ENCODE measurements at regions not wholly inside any gene's neighbourhood (a gene's known extent, or its start where the extent isn't known, plus 50 kb on each side); places are given as distances from the start of the nearest gene placed in this dataset.
A peak's percentile ranks its signal among the peaks of the same experiment; 100 is the strongest.

- H3K36me3 Mint-ChIP-seq (ENCODE audit: low read depth), result peaks cover 4% of the 10 kb centered on the region
- no peak for TF ChIP-seq CTCF (IDR thresholded peaks at IDR 0.05)
- H3K9me3 Mint-ChIP-seq, result peaks cover 24% of the 10 kb centered on the region
- H3K4me1 Mint-ChIP-seq, result peaks cover 30% of the 10 kb centered on the region
- peaks cover 7% of the 10 kb centered on the region for H3K27me3 Mint-ChIP-seq (ENCODE audit: low read depth, poor library complexity)
- H3K4me3 Mint-ChIP-seq, result no peak overlapping the region
- no peak for DNase-seq
- H3K27ac Mint-ChIP-seq, result no peak overlapping the region
Measured at GRCh38 chr4:38581426-38582106, 82.4 kb upstream of the KLF3 start.

DNA sequence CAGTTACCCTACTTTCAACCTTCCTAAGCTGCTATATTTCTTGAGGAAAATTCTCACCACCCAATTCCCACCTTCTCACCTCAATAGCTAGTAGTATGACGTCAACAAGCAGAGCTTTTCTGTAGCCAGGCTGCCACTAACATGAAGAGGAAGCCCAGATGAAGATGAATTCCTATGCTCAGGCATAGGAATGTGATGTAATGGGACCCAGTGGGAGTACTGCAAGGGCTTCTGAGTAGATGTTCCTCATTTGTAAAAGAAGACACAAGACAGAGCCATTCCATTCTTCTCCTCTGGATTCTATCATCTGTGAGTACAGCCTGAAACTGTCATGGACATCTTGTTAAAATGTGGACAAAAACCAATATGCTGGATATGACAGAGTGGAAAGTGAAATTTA, 81.6 kb upstream of the KLF3 start:
- no peak for DNase-seq
- Mint-ChIP-seq H3K36me3 (ENCODE audit: low read depth) (peaks cover 4% of the 10 kb centered on the region), H3K4me1 (peaks cover 30% of the 10 kb centered on the region), H3K9me3 (peaks cover 21% of the 10 kb centered on the region), H3K4me3 (no peak overlapping the region), H3K27me3 (ENCODE audit: low read depth, poor library complexity) (peaks cover 12% of the 10 kb centered on the region), H3K27ac (peak overlapping the region; percentile 57)
- no peak for TF ChIP-seq CTCF (IDR thresholded peaks at IDR 0.05)

GRCh38 chr4:38582889-38583470, 81.0 kb upstream of the KLF3 start:
- peaks cover 30% of the 10 kb centered on the region for H3K4me1 Mint-ChIP-seq
- H3K4me3 Mint-ChIP-seq, result no peak overlapping the region
- H3K9me3 Mint-ChIP-seq, result peaks cover 16% of the 10 kb centered on the region
- DNase-seq, result no peak
- peaks cover 4% of the 10 kb centered on the region for H3K36me3 Mint-ChIP-seq (ENCODE audit: low read depth)
- peaks cover 13% of the 10 kb centered on the region for H3K27me3 Mint-ChIP-seq (ENCODE audit: low read depth, poor library complexity)
- no peak overlapping the region for H3K27ac Mint-ChIP-seq
- TF ChIP-seq CTCF (IDR thresholded peaks at IDR 0.05), result no peak

DNA sequence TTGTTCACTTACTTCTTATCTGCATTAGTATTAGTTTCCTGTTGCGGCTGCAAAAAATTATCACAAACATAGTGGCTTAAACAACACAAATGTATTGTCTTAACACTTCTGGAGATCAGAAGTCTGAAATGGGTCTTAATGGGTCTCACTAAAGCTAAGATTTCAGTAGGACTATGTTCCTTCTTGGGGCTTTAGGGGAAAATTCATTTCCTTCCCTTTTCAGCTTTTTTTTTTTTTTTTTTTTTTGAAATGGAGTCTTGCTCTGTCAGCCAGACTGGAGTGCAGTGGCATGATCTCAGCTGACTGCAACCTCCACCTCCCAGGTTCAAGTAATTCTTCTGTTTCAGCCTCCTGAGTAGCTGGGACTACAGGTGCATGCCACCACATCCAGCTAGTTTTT, 78.1 kb upstream of the KLF3 start:
- no peak for DNase-seq
- no peak overlapping the region for H3K4me3 Mint-ChIP-seq
- peaks cover 28% of the 10 kb centered on the region for H3K4me1 Mint-ChIP-seq
- H3K27ac Mint-ChIP-seq, result no peak overlapping the region
- H3K36me3 Mint-ChIP-seq (ENCODE audit: low read depth), result no peaks in the 10 kb centered on the region
- H3K27me3 Mint-ChIP-seq (ENCODE audit: low read depth, poor library complexity), result peaks cover 13% of the 10 kb centered on the region
- H3K9me3 Mint-ChIP-seq, result peaks cover 6% of the 10 kb centered on the region
- no peak for TF ChIP-seq CTCF (IDR thresholded peaks at IDR 0.05)

GRCh38 chr4:38587106-38587505, 76.9 kb upstream of the KLF3 start:
- H3K4me3 Mint-ChIP-seq, result no peak overlapping the region
- H3K4me1 Mint-ChIP-seq, result peaks cover 21% of the 10 kb centered on the region
- H3K27ac Mint-ChIP-seq, result no peak overlapping the region
- DNase-seq, result no peak
- no peak for TF ChIP-seq CTCF (IDR thresholded peaks at IDR 0.05)
- H3K27me3 Mint-ChIP-seq (ENCODE audit: low read depth, poor library complexity), result peaks cover 17% of the 10 kb centered on the region
- H3K9me3 Mint-ChIP-seq, result peaks cover 6% of the 10 kb centered on the region
- no peaks in the 10 kb centered on the region for H3K36me3 Mint-ChIP-seq (ENCODE audit: low read depth)

DNA sequence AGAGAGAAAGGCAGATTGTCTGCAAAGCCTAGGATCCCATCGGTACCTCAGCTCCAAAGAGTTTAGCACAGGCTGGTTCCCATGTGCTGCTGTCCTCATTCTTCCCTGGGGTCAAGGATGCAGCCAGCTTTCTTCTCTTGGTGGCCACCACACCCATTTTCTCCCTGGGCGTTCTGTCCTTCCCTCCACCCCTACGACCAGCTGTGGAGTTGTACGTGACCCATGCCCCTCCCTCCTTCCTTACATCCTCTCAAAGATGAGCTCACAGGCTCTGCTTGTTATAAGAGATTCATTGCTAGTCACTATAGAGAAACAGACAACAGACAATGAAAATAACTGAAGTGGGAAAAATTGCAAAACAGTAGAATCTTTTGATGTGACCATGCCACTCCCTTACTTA, 74.0 kb upstream of the KLF3 start:
- H3K4me3 Mint-ChIP-seq, result no peak overlapping the region
- no peak for DNase-seq
- H3K4me1 Mint-ChIP-seq, result peaks cover 17% of the 10 kb centered on the region
- peaks cover 17% of the 10 kb centered on the region for H3K27me3 Mint-ChIP-seq (ENCODE audit: low read depth, poor library complexity)
- no peak for TF ChIP-seq CTCF (IDR thresholded peaks at IDR 0.05)
- no peaks in the 10 kb centered on the region for H3K36me3 Mint-ChIP-seq (ENCODE audit: low read depth)
- peaks cover 5% of the 10 kb centered on the region for H3K9me3 Mint-ChIP-seq
- H3K27ac Mint-ChIP-seq, result no peak overlapping the region
